CD4-positive, alpha-beta T cell treated with Interleukin-10 for 1 hour (primary cell): ENCODE measurements at regions not wholly inside any gene's neighbourhood (a gene's known extent, or its start where the extent isn't known, plus 50 kb on each side); places are given as distances from the start of the nearest gene placed in this dataset.
A peak's percentile ranks its signal among the peaks of the same experiment; 100 is the strongest.
"Not testable (repeated sequence)": the region's sequence is repeated elsewhere in the genome, so short reads cannot be mapped to it uniquely, and the experiment has no call there.

Experiments
- DNase-seq: peaks from one replicate; pipeline ENCODE4 v3.0.0-alpha.2; 2020

DNA sequence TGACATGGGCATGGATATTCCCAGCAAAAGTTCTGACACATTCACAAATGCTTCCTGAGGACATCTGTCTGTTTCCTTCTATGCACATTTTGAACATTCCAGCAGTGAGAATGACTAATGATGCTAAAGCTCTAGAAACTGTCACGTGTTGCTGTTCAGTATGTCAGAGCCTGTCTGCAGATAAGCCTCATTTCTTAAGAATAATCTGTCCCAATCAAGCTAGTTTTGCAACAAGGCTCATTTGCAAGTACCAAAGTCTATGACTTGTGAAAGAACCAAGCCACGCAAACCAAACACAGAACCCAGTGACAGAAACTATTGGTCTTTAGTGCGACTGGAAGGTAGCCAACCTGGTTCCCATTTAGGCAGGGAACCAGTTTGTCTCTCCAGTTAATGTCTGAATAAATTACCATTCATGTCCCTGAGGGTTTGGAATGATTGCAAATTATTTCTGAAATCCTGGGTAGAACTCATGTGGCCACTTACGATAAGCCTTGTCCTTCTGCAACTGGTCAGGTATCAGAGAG is 178.5 kb downstream of the C9orf152 start:
- no peak for DNase-seq

DNA sequence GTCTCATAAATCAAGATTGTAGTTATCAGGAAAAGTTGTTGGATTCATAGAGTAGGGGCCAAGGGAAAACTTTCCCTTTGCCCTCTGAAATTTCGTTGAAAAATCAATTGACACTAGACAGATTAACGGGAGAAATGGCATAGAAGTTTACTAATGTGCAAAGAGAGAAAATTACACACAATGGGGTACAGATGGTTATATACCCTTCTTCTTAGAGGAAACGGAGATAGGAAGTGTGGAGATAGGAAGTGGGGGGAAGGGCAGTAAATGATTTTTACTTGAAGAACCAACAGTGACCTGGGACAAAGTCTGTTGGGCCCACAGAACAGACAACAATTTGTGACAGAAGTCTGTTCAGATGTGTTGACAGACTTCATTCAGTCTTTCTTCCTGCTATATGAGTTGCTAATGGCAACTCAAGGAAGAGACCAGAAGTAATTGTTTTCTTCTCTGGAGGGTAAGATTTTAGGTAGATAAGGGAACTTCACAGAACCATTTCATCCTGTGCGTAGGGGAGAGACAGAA is 177.9 kb downstream of the C9orf152 start:
- no peak for DNase-seq

DNA sequence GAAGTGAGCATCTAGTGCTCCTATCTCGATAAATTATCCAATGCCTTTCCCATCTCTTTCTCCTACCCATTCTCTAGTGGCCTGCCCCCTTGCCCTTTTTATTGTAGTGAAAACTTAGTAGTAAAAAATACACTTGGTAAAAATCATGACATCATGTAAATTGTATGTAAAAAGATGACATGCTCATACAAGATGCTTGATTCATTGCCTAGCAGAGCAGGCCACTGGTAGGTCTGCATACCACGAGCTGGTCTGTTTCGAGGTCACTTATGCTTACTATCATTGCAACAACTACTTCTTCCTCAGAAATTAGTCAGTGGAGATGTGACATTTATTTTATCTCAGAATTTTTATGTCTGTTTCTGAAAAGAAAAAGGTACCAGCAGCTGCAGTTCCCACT is 177.3 kb downstream of the C9orf152 start:
- no peak for DNase-seq

DNA sequence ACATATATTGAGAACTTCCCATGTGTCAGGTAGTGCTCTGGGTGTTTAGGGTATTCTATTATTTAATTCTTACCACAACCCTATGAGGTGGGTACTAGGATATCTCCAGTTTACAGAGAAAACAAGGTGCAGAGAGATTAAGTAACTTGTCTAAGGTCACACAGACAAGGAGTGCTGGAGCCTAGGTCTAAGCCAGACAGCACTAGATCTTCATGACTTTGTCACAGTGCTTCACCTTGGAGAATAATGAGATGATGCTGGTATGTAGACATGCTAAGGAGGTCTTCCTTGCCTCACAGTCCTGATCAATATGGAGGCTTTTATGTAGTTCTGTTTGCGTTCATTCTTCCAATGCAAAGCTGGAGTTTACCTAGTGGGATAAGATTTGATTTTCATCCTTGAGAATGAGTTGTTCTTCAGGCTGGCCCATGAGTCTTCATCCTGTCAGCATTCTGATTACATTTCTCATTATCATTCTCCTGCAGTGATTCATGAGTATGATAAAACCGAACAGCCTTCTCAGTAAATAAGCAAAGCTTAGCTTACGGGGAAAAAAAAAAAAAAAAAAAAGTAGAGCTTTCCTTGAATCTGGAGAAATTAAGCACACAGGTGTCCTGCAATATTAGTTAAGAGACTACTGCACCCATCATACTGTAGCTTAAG is 176.3 kb downstream of the C9orf152 start:
- no peak for DNase-seq

DNA sequence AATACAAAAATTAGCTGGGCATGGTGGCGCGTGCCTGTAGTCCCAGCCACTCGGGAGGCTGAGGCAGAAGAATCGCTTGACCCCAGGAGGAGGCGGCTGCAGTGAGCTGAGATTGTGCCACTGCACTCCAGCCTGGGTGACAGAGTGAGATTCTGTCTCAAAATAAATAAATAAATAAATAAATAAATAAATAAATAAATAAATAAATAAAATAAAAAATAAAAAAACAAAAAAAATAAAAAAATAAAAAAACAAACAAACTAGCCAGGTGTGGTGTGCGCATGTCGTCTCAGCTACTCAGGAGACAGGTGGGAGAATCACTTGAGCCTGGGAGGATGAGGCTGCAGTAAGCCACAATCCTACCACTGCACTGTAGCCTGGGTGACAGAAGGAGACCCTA is 175.4 kb downstream of the C9orf152 start:
- not testable (repeated sequence) for DNase-seq

DNA sequence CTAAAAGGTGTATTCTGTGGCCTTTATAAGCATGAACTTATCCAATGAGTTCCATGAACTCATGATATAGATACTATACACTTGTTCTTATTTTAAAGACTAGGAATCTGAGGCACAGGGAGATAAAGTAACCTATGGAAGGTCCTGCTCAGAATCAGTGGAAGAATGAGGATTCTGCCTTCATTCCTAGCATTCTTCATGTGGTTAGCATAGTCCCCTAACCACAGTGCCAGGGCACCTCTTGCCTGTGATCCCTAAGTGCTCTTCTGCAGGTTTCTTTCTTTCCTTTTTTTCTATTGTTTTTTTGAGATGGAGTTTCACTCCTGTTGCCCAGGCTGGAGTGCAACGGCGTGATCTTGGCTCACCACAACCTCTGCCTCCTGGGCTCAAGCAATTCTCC is 174.1 kb downstream of the C9orf152 start:
- DNase-seq = no peak

DNA sequence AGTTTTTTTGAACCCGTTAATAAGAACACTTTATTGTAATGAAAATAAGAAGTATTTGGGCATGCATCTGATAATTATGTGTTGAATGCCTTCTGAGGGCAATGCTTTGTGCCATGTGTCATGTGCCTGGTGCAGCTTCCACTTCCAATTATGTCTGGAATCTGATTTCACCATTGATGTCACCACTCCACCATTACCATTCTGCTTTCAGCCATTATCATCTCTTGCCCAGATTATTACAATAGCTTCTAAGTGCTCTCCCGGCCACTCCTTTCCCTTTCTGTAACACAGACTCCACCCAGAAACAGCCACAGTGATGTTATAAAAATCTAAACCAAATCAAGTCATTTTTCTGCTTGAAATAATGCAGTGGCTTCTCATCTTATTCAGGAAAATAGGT is 171.7 kb downstream of the C9orf152 start:
- no peak for DNase-seq

DNA sequence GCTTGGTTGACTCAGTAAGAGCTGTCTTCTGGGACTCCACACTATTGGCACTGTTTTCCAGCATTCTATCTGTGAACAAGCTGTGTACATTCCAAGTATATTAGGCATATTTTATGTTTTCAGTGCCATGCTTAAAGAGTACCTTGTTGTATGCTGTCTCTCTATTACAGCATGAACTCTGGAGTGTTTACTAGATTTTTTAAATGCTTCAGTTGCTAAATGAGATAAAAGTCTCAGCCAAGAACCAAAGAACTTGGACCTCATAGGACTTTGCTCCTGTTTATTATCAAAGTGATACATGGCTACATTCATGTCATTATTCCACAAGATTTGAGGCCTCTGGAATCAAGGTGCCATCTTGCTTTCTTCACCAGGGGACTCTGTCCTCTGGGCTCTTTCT is 167.2 kb downstream of the C9orf152 start:
- no peak for DNase-seq

DNA sequence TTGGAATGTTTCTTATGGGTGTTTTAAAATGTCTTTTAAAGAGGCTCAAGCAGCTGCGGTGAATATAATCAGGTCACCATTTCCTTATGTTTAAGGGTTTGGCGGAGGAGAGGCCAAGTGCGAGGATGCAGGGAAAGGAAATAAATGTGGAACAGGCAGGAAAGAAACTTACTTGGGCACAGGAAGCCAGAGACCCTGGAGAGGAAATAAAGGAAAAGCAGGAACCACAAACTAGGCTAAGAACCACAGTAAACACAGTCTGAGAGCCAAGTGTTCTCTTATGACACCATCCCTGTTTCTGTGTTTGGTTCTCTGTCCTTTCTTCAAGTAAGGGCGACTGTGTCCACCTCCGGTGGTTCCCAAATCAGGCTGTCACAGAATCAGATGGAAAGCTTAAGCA is 166.5 kb downstream of the C9orf152 start:
- DNase-seq = no peak

DNA sequence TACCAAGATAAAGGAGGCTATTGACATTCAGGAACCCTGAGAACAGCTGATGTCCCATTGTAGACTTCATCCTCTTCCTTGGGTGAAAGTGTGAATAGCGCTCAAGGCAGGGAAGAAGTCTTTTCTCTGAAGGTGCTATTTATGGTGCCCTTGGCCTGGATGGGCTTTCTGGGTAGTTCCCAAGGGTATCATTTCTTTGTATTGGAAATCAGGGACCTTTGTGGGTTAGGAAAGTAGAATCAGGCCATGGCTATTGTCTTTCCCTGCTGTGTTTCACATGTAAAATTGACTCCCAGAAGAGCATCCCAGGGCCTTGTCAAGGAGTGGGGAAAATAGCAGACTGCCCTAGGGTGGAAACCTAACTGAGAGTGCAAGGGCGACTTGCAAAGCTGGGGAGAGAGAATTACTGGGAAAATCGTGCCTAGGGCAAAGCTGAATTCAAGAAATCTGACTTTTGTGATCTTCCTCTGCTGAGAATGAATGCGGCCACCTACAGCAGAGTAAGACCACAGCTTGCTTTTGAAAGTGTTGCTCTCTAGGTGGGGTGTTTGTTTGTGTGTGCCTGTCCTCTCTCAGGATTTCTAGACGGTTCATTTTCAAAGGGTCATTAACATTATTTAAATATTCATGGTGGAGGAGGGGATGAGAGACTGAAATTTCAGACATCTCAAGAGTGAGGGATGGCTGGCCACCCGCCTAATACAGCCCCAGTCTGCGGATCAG is 160.6 kb downstream of the C9orf152 start:
- DNase-seq = no peak

DNA sequence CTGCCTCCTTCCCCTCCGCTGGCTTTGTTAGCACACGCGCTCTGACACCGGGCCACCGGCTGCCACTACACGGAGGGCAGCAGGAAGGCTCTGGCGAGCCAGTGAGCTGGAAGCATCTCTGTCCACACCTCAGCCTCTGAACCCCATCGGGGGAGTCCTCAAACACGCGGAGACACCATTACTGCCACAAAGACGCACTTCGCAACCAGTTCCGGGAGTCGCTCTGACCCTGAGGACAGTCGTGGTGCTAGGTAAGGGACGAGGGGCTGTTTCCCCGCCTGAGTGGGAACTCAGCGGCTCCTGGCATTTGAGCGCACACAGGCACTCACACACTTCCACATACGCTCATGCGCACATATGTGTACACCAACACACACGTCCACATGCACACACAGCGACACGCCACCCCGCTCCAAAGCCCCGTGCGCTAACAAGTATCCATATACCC is 160.0 kb downstream of the C9orf152 start:
- DNase-seq = no peak

DNA sequence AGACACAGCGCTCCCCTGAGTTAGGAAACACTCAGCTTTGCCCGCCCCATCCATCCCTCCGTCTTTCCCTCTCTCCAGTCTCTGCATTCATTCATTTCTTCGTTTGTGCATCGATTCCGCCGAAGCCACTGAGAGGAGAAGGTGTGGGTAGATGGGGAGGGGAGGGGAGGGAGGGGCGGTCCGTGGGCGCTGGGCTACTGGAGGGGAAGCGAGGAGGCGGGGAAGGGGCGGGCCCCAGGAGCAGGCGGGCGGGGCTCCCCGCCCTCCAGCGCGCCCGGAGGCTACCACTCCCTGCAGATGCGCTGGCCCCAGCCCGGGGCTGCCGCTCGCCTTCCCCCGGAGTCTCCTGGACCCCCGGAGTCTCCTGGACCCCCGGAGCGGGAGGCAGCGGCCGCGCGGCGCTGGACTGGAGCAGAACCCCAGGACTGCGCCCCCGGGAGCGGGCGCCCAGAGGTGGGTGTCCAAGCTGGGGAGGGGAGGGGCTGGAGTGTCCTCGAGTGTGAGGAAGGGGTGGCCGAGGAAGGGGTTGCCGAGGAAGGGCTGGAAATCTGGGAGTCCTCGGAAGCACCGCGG is 159.5 kb downstream of the C9orf152 start:
- DNase-seq = peak; percentile 78

DNA sequence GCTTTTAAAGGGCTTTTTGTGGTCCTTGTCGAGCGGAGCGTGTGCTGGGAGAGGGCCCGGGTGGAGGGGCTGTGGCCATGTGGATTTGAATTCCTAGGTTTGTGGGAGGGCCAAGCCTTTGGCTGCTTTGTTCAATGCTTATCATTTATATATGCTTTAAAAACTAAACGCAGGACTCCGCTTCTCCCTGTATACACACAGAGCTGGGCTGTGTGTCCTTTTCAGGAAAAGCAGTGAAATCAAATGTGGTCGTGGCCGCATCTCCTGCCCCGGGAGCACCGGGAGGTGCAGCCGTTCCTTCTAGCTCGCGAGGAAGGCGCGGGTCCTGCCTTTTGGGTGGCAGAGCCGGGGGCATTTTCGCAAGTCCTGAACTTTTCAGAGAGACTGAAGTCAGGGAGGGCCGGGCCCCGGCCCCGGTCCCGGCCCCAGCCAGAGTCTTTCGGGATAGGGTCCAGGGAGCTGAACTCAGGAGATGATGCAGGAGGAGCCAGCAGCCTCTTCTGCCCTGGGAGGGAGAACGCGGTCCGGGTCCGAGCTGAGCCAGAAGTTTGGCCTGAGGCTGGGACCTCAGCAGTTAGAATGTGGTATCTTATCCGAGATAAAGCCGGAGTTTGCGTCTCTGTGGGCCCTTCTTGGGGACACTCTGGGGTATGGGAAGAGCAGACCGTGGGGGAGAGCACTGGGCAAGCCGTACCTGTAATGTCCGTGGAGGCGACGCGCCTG is 158.8 kb downstream of the C9orf152 start:
- peak; percentile 15 for DNase-seq

DNA sequence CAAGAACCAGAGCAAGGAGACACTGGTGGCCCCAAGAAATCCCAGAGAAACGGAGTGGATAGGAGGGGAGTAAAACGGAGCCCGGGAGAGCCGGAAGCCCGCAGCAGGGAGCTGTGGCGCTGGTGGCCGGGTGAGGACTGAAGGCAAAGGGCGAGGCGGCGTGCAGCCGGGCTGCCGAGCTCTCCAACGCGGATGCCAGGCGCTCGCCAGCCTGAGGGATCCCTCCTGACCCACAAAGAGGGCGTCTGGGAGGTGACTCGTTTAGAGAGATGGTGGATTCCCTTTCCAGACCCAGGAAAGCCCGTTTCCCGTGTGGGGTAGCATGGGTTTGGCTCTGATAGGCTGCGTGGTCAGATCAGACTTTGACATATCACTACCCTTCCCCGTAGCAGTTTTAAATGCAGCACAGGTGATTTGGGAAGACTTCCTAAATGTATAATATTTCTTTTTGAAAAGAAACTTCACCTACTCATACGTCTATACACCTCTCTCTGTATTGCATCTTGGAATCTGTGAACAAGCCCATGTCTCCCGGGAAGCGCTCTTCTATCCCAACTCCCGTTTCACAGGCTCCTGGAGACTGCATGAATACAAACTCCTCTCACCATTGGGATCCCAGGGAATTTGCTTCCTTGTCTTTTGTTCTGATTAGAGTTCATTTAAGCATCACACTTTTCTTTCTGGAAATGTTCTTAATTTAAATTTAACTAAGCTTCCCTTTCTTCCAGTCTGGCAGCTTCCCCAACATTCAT is 158.1 kb downstream of the C9orf152 start:
- no peak for DNase-seq

DNA sequence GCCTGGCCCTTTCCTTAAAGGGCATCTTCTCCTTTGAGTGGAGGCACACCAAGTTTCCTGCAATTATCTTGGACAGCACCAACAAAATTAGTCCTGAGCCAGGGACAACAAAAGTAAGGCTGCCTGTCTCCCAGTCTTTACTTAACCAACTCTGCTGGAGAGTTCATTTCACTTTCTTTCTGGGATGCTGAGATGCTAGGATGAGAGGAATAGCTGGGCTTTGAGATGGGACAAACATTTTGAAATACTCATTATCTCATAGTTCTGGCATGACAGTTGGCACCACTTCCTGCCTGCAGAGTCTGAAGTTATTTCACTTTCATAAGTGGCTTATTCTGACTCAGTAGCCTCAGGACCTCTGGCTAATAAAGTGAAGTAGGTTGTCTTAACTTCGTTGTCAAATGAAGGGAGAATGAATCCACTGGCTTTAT is 157.0 kb downstream of the C9orf152 start:
- peak; percentile 34 for DNase-seq

DNA sequence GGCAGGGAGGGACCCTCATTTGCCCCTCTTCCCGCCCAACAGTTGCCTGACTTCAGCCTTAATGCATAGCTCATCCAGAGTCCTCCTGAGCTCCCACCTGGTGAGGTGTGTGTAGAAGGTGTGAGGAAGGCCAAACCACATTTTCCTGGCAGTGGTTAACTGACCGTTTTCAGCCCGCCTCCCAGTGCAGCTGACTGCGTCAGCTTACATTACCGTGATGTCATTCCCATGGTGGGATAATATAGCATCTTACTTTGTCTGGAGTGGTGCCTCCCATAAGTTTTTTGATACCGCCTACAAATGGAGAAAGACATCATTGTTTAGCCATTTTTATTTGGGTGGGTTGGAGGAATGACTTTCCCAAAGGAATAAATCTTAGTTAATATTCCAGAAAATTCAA is 151.9 kb downstream of the C9orf152 start:
- DNase-seq = no peak

DNA sequence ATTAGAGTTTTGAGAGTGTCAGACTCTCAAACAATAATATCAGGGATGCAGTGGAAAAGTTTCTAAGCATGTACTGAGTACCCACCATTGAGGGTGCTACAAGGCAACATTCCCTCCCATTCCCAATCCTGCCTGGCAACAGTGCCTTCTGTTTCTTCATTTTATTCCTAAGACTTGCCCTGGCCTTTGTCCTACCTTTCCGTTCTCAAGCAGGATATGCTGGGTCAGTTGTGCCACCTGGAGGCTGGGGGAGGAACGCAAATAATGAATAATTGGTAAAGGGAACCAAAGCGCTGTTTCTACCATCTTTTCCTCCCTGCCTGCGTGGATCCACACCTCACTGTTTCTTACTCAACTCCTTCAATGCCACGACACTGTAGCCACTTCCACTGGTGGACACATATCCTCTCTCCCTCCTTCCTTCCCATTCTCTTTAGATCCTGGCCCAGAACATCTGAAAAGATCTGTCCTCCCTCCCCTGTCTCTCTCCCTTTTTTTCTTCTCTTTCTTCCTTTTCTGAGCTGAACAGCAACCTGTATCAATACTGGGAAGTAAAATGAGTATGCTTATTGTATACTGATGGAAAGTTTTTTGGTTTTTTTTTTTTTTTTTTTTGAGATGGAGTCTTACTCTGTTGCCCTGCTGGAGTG is 149.5 kb downstream of the C9orf152 start:
- DNase-seq = peak; percentile 62

DNA sequence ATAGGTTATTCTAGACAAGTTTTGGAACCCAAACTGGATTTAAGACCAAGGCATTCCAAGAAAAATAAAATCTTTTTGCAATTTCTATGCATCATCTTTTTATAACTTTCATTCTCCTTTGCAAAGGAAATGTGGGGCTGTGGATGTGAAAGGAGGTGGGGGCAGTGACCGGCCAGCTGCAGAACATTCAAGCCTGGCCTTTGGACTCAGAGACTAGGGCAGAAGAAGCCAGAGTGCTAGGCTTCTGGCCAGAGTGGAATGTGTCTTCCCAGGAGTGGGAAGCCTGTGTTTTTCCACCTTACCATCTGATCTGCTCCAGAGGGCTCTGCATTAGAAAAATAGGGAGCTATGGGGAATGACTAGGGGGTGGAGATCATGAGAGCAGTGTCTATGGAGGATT is 148.5 kb downstream of the C9orf152 start:
- no peak for DNase-seq

DNA sequence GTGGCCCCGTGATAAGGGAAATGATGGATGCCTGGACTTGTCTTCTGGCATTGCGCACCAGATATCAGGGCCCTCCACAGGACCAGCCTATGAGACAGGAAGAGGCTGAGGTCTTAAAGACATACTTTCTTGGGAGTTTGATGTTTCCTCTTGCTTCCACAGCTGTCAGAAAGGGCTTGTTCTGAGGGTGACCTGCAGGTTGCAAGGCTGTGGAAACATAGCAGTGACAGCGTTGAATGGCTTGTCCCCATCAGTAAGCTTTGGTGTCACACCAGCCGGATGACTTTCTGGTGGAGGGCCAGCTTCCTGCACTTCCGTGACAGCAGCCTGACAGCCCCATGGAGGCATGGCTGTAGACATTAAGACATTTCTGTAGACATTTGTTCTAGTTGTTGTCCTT is 143.2 kb downstream of the C9orf152 start:
- no peak for DNase-seq

DNA sequence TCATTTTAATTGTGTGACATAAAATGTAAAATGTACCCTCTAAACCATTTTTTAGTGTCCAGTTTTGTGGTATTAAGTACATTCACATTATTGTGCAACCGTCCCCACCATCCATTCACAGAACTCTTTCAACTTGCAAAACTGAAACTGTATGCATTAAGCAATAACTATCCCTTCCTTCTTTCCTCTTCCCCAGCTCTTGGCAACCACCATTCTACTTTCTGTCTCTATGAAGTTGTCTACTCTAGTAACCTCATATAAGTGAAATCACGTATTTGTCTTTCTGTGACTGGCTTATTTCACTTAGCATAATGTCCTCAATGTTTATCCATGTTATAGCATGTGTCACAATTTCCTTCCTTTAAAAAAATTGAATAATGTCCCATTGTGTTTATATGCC is 142.4 kb downstream of the C9orf152 start:
- DNase-seq = no peak

DNA sequence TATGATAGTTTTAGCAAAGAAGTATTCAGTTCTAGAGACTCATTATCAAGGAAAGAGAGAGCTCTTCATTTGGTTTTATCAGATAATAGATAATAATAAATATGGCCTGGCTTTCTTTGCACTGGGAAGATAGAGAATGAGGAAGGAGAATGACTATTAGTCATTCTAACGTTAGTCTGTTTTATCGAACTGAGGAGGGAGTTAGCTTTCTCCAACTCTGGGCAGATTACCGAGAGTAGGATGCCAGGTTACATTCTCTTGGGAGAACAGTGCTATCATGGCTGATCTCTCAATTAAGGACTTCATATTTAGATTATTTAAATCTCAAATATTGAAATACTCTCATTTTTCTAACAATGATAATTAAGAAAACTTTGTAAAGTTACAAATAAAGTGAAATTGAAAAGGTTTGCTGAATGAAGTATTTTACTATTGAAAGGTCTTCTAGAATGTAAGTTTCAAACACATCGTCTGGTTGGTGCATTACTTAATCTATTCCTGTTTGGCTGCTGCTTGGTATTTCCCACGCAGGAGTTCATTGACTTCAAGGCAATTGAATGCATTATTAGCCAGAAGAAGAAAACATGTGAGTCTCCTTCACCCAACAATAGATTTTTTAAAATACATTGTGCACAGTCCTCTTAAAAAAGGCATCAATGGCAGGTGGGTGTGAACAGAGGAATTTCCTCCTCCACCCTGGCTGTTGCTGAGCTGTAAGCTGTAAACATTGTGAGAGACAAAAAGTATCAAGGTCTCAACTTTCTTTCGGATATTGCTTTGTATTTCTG is 140.8 kb downstream of the C9orf152 start:
- no peak for DNase-seq
